Ectodermal cell (in vitro differentiated cells): ENCODE measurements at regions not wholly inside any gene's neighbourhood (a gene's known extent, or its start where the extent isn't known, plus 50 kb on each side); places are given as distances from the start of the nearest gene placed in this dataset.

Experiments
- H3K27ac ChIP-seq: 2 replicates; pipeline ENCODE4 v1.7.0; 2013; ENCODE audit warnings: mild to moderate bottlenecking, low read depth, low read length; ENCODE audit not compliant: insufficient read depth, poor library complexity, severe bottlenecking
- H3K27me3 ChIP-seq: 2 replicates; pipeline ENCODE4 v1.7.0; 2013; ENCODE audit warnings: mild to moderate bottlenecking, low read length; ENCODE audit not compliant: insufficient read depth, control insufficient read depth, poor library complexity, severe bottlenecking
- H3K36me3 ChIP-seq: one replicate; pipeline ENCODE4 v1.7.0; 2013; ENCODE audit warnings: low read length; ENCODE audit not compliant: control insufficient read depth, insufficient read depth
- H3K4me1 ChIP-seq: one replicate; pipeline ENCODE4 v1.7.0; 2013; ENCODE audit warnings: low read length; ENCODE audit not compliant: control insufficient read depth, insufficient read depth
- H3K4me3 ChIP-seq: 2 replicates; pipeline ENCODE4 v1.7.0; 2013; ENCODE audit warnings: low read depth, low read length, control low read depth; ENCODE audit not compliant: insufficient read depth
- H3K9me3 ChIP-seq: 2 replicates; pipeline ENCODE4 v1.7.0; 2013; ENCODE audit warnings: mild to moderate bottlenecking, low read length, moderate library complexity; ENCODE audit not compliant: control insufficient read depth
- WGBS, 2 experiments: methylation state at CpG; one replicate each; pipeline ENCODE4 v1.1.7; 2013; ENCODE audit warnings: missing lambda C conversion rate in 2 of 2; 5-methylcytosine and 5-hydroxymethylcytosine counted together

DNA sequence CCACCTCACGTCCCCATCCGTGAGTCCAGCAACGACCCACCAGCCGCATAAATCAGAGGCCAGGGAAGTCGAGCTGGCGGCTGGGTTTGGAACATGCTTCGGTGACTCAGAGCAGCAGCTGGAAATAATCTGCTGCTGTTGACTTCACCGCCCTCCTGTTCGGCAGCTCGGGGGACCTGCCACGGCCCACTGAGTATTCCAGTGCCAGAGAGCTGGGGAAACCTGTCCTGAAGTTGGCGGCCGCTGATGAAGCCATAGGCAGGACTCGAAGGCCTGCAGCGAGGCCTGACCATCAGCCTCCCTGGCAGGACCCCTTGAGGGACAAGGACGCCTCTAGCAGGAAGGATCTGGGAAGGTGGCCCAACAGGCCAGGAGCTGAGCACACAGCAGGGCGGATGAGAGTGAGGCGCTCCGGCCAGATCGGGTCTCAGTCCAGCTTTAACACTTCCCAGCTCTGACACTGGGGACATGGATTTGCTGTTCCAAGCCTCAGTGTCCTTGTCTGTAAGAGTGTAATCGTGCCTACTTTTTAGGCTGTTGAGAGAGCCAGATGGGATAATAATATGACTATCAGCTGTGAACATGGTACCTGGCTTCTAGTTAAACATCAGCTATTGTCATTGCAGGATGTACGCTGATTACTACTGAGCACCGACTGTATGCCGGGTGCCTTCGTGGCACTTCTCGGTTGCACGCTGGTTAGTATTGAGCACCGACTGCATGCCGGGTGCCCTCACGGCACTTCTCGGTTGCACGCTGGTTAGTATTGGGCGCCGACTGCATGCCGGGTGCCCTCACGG is 50.4 kb upstream of the CIBAR2 start:
- Histone ChIP-seq H3K27me3 (no peaks in the 10 kb centered on the region), H3K27ac (no peak overlapping the region), H3K4me1 (peaks cover 16% of the 10 kb centered on the region), H3K9me3 (no peaks in the 10 kb centered on the region), H3K4me3 (no peak overlapping the region), H3K36me3 (no peaks in the 10 kb centered on the region)
- WGBS, 2 experiments: 91 to 93% methylated on average over 36 of the region's 36 CpGs

GRCh38 chr16:85163278-85164112 is 51.2 kb upstream of the CIBAR2 start:
- Histone ChIP-seq H3K27ac (no peak overlapping the region), H3K9me3 (no peaks in the 10 kb centered on the region), H3K36me3 (no peaks in the 10 kb centered on the region), H3K4me3 (no peak overlapping the region), H3K27me3 (peaks cover 4% of the 10 kb centered on the region), H3K4me1 (peaks cover 9% of the 10 kb centered on the region)
- 93% methylated on average over 22 of the region's 22 CpGs for WGBS, 2 experiments

DNA sequence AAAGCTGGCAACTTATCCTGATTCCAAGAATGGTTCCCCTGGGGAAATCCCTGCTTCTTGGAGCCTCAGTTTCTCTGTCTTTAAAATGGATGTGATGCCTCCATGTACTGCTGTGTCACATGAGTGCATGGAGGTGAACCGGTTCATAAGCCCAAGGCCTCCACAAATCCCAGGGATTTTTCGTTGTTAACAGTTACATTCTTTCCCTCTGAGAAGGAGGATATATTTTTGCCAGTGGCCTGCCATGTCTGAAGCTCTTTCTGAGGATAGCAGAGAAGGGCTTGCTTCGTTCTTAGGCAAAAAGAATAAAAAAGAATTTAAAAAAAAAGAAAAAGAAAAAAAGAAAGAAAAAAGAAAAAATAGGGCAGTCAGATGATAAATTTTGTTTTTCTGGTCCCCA is 52.2 kb upstream of the CIBAR2 start:
- peaks cover 7% of the 10 kb centered on the region for H3K27me3 ChIP-seq
- H3K9me3 ChIP-seq: no peaks in the 10 kb centered on the region
- H3K36me3 ChIP-seq: no peaks in the 10 kb centered on the region
- H3K27ac ChIP-seq: no peak overlapping the region
- no peak overlapping the region for H3K4me3 ChIP-seq
- H3K4me1 ChIP-seq: peaks cover 5% of the 10 kb centered on the region
- WGBS, 2 experiments: 95 to 97% methylated on average over 3 of the region's 3 CpGs

- H3K27ac ChIP-seq: no peak overlapping the region
- H3K9me3 ChIP-seq: no peaks in the 10 kb centered on the region
- H3K4me3 ChIP-seq: no peak overlapping the region
- no peaks in the 10 kb centered on the region for H3K36me3 ChIP-seq
- H3K27me3 ChIP-seq: peaks cover 13% of the 10 kb centered on the region
- H3K4me1 ChIP-seq: peaks cover 5% of the 10 kb centered on the region
- WGBS, 2 experiments: 90 to 91% methylated on average over 12 of the region's 12 CpGs
These were observed 52.7 kb upstream of the CIBAR2 start for GRCh38 chr16:85164838-85165516.

- peaks cover 6% of the 10 kb centered on the region for H3K4me1 ChIP-seq
- WGBS, 2 experiments: 87 to 90% methylated on average over 7 of the region's 7 CpGs
- H3K9me3 ChIP-seq: no peaks in the 10 kb centered on the region
- no peaks in the 10 kb centered on the region for H3K36me3 ChIP-seq
- no peak overlapping the region for H3K4me3 ChIP-seq
- peaks cover 21% of the 10 kb centered on the region for H3K27me3 ChIP-seq
- no peak overlapping the region for H3K27ac ChIP-seq
These were observed 53.5 kb upstream of the CIBAR2 start for GRCh38 chr16:85165781-85166180.

GRCh38 chr16:85166281-85166680 is 54.0 kb upstream of the CIBAR2 start:
- H3K4me3 ChIP-seq: no peak overlapping the region
- H3K36me3 ChIP-seq: no peaks in the 10 kb centered on the region
- peaks cover 6% of the 10 kb centered on the region for H3K4me1 ChIP-seq
- 89 to 92% methylated on average over 7 of the region's 7 CpGs for WGBS, 2 experiments
- H3K27me3 ChIP-seq: peaks cover 26% of the 10 kb centered on the region
- H3K27ac ChIP-seq: no peak overlapping the region
- no peaks in the 10 kb centered on the region for H3K9me3 ChIP-seq

GRCh38 chr16:85166699-85167588 is 54.7 kb upstream of the CIBAR2 start:
- Histone ChIP-seq H3K4me3 (no peak overlapping the region), H3K36me3 (no peaks in the 10 kb centered on the region), H3K9me3 (no peaks in the 10 kb centered on the region), H3K27me3 (peaks cover 32% of the 10 kb centered on the region), H3K27ac (no peak overlapping the region), H3K4me1 (peaks cover 6% of the 10 kb centered on the region)
- 88 to 89% methylated on average over 22 of the region's 22 CpGs for WGBS, 2 experiments

DNA sequence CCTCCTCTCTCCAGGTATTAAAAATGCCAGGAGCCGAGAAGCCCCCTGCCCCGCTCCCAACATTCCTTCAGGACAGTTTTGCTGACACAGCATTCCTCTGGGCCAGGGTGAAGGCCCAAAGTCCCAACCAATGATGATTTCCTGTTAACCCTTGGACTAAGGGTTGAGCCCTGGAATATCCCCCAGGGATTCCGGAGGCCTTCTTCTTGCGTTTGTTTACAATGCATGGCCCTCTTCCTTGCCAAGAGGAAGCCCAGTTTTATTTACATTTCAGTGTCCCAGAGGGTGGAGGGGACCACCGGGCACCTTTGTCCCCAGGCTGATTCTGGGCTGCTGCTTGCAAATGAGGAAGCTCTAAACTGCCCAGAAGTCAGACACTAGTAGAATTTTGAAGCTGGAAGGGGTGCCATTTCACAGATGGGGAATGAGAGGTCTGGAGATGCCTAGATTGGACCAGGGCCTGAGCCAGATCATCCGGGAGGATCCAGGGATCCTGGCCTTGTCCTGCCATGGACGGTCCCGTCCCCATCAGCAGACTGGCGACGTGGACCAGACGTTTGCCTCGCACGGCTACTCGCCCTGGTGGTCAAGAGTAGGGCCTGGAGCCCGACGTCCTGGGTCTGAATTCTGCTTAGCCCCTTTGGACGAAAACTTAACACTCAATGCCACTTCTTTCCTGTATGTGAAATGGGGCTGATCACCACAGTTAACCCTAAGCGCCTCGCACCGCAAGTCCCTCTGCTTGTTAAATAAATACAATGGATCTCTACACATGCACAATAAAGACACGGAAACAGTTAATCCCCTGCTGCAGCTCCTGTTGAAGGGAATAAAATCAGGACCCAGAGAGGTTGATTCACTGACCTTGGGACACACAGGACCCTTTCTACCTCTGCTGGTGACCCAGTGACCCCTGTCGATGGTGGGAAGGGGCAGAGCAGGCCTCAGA is 55.6 kb upstream of the CIBAR2 start:
- H3K4me1 ChIP-seq: peaks cover 13% of the 10 kb centered on the region
- no peak overlapping the region for H3K4me3 ChIP-seq
- H3K27ac ChIP-seq: no peak overlapping the region
- H3K36me3 ChIP-seq: no peaks in the 10 kb centered on the region
- WGBS, 2 experiments: 68 to 69% methylated on average over 22 of the region's 22 CpGs
- H3K9me3 ChIP-seq: no peaks in the 10 kb centered on the region
- H3K27me3 ChIP-seq: peaks cover 41% of the 10 kb centered on the region
